Astrocyte of the hippocampus (primary cell): ENCODE measurements at regions not wholly inside any gene's neighbourhood (a gene's known extent, or its start where the extent isn't known, plus 50 kb on each side); places are given as distances from the start of the nearest gene placed in this dataset.
A peak's percentile ranks its signal among the peaks of the same experiment; 100 is the strongest.

Source experiments
- DNase-seq: peaks from one replicate; pipeline ENCODE4 v3.0.0; 2011; ENCODE audit warnings: low read depth, low spot score

GRCh38 chr18:50475538-50476193 is 84.2 kb upstream of the MAPK4 start:
- DNase-seq = no peak

GRCh38 chr18:50492097-50492496 is 67.8 kb upstream of the MAPK4 start:
- no peak for DNase-seq

GRCh38 chr18:50494569-50494968 is 65.3 kb upstream of the MAPK4 start:
- DNase-seq = no peak

GRCh38 chr18:50506362-50506761 is 53.5 kb upstream of the MAPK4 start:
- no peak for DNase-seq

GRCh38 chr18:50507120-50507590 is 52.7 kb upstream of the MAPK4 start:
- peak; percentile 76 for DNase-seq

GRCh38 chr18:50508228-50508627 is 51.7 kb upstream of the MAPK4 start:
- no peak for DNase-seq

- DNase-seq = no peak
These were observed 50.9 kb upstream of the MAPK4 start for GRCh38 chr18:50509012-50509411.
